GM12874 (cell line): ENCODE measurements at regions not wholly inside any gene's neighbourhood (a gene's known extent, or its start where the extent isn't known, plus 50 kb on each side); places are given as distances from the start of the nearest gene placed in this dataset.

Source experiments
- TF ChIP-seq, protein P1 (sequence below): IDR thresholded peaks from 2 replicates; pipeline ENCODE4 v1.5.1; 2011; ENCODE audit warnings: low read depth, mild to moderate bottlenecking, control low read depth, low read length, moderate library complexity; ENCODE audit not compliant: insufficient read depth

DNA sequence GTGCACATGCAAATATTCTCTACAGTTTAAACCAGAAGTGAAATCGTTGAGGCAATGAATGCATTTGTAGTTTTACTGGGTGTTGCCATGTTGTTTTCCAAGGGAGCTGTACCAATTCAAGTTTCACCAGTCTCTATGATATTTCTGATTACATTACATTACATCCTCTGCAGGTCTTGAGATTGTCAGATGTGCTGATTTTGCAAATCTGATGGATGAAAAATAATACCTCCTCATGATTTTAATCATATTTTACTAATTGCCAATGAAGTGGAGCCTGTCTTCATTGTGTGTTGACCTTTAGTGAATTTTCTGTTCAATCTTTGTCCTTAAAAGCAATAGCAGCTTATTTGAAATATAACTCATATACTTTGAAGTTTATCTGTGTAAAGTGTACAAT lies 282.4 kb downstream of the NR2F2 start:
- TF ChIP-seq, protein P1, sequence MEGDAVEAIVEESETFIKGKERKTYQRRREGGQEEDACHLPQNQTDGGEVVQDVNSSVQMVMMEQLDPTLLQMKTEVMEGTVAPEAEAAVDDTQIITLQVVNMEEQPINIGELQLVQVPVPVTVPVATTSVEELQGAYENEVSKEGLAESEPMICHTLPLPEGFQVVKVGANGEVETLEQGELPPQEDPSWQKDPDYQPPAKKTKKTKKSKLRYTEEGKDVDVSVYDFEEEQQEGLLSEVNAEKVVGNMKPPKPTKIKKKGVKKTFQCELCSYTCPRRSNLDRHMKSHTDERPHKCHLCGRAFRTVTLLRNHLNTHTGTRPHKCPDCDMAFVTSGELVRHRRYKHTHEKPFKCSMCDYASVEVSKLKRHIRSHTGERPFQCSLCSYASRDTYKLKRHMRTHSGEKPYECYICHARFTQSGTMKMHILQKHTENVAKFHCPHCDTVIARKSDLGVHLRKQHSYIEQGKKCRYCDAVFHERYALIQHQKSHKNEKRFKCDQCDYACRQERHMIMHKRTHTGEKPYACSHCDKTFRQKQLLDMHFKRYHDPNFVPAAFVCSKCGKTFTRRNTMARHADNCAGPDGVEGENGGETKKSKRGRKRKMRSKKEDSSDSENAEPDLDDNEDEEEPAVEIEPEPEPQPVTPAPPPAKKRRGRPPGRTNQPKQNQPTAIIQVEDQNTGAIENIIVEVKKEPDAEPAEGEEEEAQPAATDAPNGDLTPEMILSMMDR = no peak

DNA sequence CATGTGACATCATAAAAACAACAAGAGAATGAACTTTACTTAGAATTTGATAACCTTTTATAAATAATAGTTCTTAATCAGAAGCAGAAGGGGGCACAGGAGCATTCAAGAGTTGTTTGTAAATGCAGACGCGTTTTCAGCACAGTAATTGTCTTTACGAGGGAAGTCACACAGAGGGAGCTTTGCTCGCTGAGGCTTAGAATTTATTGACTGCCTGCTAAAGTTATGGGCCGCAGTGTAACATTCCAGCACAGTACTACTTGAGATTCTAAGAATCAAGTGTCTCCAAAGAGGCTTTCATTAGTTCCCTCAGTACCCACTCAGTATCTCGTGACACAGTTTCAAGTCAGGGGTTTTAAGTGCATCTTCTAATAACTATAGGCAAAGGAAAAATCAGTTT lies 288.7 kb downstream of the NR2F2 start:
- TF ChIP-seq, protein P1 = no peak

DNA sequence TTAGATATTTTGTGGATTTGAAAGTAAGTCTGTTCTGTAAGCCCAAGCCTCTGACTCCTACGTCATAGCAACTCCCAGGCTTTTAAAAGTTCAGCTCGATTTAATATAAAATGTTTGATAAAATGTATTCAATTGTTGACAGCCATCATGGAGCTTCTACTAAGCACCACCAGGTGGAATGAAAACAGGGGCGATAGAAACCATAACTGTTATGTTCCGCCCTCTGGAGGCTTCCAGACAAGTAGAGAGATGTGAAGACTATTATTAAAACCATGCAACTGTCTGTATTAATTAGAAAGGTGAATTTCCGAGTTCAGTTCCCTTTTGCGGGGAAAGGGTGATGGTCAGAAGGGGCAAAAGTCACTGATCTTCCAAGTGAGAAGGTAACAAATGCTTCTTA lies 292.2 kb downstream of the NR2F2 start:
- TF ChIP-seq, protein P1 = no peak

DNA sequence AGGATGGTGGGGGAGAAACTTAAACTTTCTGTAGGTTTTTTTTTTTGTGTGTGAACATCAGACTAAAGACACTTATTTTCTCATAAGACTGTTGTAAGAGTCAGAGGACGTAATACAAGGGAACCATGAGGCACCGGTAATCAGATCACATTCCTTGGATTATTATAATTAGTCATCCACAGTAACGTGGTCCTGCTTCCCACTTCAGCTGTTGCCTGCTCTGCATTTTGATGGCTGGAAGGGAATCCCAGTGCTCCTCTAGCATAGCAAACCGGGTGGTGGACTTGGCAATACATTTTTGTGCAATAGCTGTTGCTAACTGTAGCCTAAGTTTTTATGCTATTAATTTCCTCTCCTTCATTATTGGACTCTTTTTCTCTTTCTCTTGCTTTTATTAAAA lies 294.8 kb downstream of the NR2F2 start:
- TF ChIP-seq, protein P1 = no peak

DNA sequence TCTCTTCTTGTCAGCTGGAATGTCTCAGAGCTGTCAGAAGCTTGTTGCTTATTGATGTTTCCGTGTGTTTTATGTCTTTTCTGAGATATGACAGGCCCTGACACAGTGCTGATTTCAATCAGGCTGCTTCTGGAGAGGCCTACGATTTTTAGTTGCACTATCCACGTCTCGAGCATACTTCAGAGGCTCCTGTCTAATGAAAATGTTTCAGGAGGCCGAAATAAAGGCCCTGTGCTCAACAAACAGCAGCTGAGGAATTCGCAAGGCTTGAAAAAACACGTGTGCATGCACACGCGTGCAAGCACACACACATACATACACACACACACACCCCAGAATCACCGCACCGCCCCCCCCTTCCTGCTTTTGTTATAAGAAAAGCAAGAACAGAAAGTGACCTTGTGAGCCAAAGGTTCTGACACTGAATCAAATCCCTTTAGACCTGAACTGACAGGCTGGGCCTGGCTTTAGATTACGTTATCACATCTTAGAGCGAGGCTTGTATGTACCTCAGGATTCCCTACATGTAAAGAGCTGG lies 296.6 kb downstream of the NR2F2 start:
- TF ChIP-seq, protein P1 = no peak

DNA sequence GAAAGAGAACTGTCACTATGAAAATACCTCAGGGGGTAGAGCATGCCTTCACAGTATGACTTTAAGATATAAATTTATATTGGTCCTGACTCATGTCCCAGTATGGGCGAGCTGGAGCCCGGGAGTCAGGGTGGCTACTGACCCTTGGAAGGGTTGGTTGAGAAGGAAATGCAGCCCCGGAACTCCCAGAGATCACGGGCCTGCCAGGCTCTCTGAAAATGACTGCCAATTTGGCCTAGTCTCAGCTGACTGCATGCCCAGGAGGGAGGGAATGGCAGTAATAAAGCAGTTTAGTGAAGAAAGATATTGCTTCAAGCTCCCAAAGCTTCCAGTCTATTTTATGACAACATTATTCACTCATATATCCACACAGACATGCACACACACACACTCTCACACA lies 299.0 kb downstream of the NR2F2 start:
- TF ChIP-seq, protein P1 = no peak

DNA sequence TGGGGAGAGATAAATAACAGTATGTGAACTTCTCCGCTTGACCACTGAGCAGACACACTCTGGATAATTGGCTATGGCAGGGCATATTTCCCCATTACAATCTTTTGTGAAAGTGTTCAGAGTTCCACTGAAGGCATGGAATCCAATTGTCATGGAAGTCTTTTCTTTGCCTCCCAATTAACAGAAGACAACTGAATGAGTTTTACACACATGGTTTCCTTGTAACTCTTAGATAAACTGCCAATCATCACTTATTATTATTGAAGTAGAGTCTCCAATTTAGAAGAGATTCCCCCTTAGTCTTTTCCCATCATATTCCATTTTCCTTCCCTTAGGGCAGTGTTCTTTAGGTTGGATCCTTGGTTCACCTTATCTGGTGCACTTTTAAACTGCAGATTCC lies 308.3 kb downstream of the NR2F2 start:
- TF ChIP-seq, protein P1 = no peak
